Smooth muscle cell (in vitro differentiated cells): ENCODE measurements at regions not wholly inside any gene's neighbourhood (a gene's known extent, or its start where the extent isn't known, plus 50 kb on each side); places are given as distances from the start of the nearest gene placed in this dataset.

Source experiments
- DNase-seq: peaks from one replicate; lab custom pipeline; 2025; ENCODE audit not compliant: unreplicated experiment; lab: John Stamatoyannopoulos, UW
- H2AFZ ChIP-seq: fragments of 200-600 bp; sonication (generic); 2 replicates; pipeline ENCODE4 v1.6.0; 2016; ENCODE audit warnings: antibody characterized with exemption, low read depth, mild to moderate bottlenecking
- H3F3A ChIP-seq: fragments of 200-600 bp; sonication (generic); 2 replicates; pipeline ENCODE4 v1.6.0; 2017; ENCODE audit warnings: antibody characterized with exemption, low read depth
- H3K27ac ChIP-seq: fragments of 200-600 bp; sonication (generic); 2 replicates; pipeline ENCODE4 v1.5.1; 2016; ENCODE audit warnings: low read depth, mild to moderate bottlenecking
- H3K27me3 ChIP-seq: fragments of 200-600 bp; sonication (generic); 2 replicates; pipeline ENCODE4 v1.6.1; 2016; ENCODE audit warnings: low read depth, mild to moderate bottlenecking
- H3K36me3 ChIP-seq: fragments of 200-600 bp; sonication (generic); 2 replicates; pipeline ENCODE4 v1.5.1; 2016; ENCODE audit warnings: low read depth
- H3K4me1 ChIP-seq: fragments of 200-600 bp; sonication (generic); 2 replicates; pipeline ENCODE4 v1.5.1; 2016; ENCODE audit warnings: low read depth
- H3K4me2 ChIP-seq: fragments of 200-600 bp; sonication (generic); 2 replicates; pipeline ENCODE4 v1.6.0; 2016; ENCODE audit warnings: mild to moderate bottlenecking
- H3K4me3 ChIP-seq: fragments of 200-600 bp; sonication (generic); 2 replicates; pipeline ENCODE4 v1.5.1; 2016; ENCODE audit warnings: mild to moderate bottlenecking
- H3K79me2 ChIP-seq: fragments of 200-600 bp; sonication (generic); 2 replicates; pipeline ENCODE4 v1.6.0; 2016; ENCODE audit warnings: low read depth, mild to moderate bottlenecking
- H3K9ac ChIP-seq: fragments of 200-600 bp; sonication (generic); 2 replicates; pipeline ENCODE4 v1.6.0; 2016; ENCODE audit warnings: low read depth
- H3K9me3 ChIP-seq: fragments of 200-600 bp; sonication (generic); replicated peaks from 2 replicates; pipeline ENCODE4 v1.5.1; 2016; ENCODE audit warnings: low read depth
- H4K20me1 ChIP-seq: fragments of 200-600 bp; sonication (generic); 2 replicates; pipeline ENCODE4 v1.6.0; 2016; ENCODE audit warnings: low read depth
- CTCF ChIP-seq: fragments of 200-600 bp; sonication (generic); IDR thresholded peaks from 2 replicates; pipeline ENCODE4 v1.5.1; 2017; ENCODE audit warnings: borderline replicate concordance, mild to moderate bottlenecking, antibody characterized with exemption; ENCODE audit not compliant: insufficient read depth, poor library complexity, severe bottlenecking
- WGBS: methylation state at CpG from one replicate; pipeline ENCODE4 v1.1.7; 2016; ENCODE audit warnings: low lambda C conversion rate; 5-methylcytosine and 5-hydroxymethylcytosine counted together

GRCh38 chr2:145644820-145645302, 1124.9 kb upstream of the ZEB2 start:
- TF ChIP-seq CTCF = no peak
- no peak overlapping the region for H3K4me2 ChIP-seq
- no peak overlapping the region for H3K4me3 ChIP-seq
- no peaks in the 10 kb centered on the region for H3K4me1 ChIP-seq
- DNase-seq = no peak
- no peaks in the 10 kb centered on the region for H3K27me3 ChIP-seq
- H3K79me2 ChIP-seq = no peaks in the 10 kb centered on the region
- no peaks in the 10 kb centered on the region for H3K36me3 ChIP-seq
- no peak overlapping the region for H2AFZ ChIP-seq
- no peak overlapping the region for H3K27ac ChIP-seq
- H3F3A ChIP-seq = no peaks in the 10 kb centered on the region
- H4K20me1 ChIP-seq = no peaks in the 10 kb centered on the region
- no peaks in the 10 kb centered on the region for H3K9me3 ChIP-seq
- no peak overlapping the region for H3K9ac ChIP-seq

GRCh38 chr2:145638675-145639074, 1118.8 kb upstream of the ZEB2 start:
- Histone ChIP-seq H3K79me2 (no peaks in the 10 kb centered on the region), H3K27ac (no peak overlapping the region), H3K4me2 (no peak overlapping the region), H2AFZ (no peak overlapping the region), H3K9ac (no peak overlapping the region), H3K4me1 (no peaks in the 10 kb centered on the region), H3K27me3 (no peaks in the 10 kb centered on the region), H3K4me3 (no peak overlapping the region), H4K20me1 (no peaks in the 10 kb centered on the region), H3F3A (no peaks in the 10 kb centered on the region), H3K36me3 (no peaks in the 10 kb centered on the region), H3K9me3 (no peaks in the 10 kb centered on the region)
- WGBS = 82% methylated on average over 2 of the region's 2 CpGs
- no peak for TF ChIP-seq CTCF
- DNase-seq = no peak

GRCh38 chr2:145635706-145636427, 1115.9 kb upstream of the ZEB2 start:
- H3K79me2 ChIP-seq = no peaks in the 10 kb centered on the region
- H3K9ac ChIP-seq = no peak overlapping the region
- H3K4me2 ChIP-seq = no peak overlapping the region
- DNase-seq = no peak
- no peak for TF ChIP-seq CTCF
- H3K4me3 ChIP-seq = no peak overlapping the region
- H3K36me3 ChIP-seq = no peaks in the 10 kb centered on the region
- no peaks in the 10 kb centered on the region for H3K4me1 ChIP-seq
- WGBS = 98% methylated on average over 3 of the region's 3 CpGs
- H2AFZ ChIP-seq = no peak overlapping the region
- no peaks in the 10 kb centered on the region for H3F3A ChIP-seq
- no peaks in the 10 kb centered on the region for H3K9me3 ChIP-seq
- H3K27me3 ChIP-seq = no peaks in the 10 kb centered on the region
- no peaks in the 10 kb centered on the region for H4K20me1 ChIP-seq
- no peak overlapping the region for H3K27ac ChIP-seq

GRCh38 chr2:145631561-145631960, 1111.6 kb upstream of the ZEB2 start:
- TF ChIP-seq CTCF = no peak
- WGBS = 96% methylated on average over 1 of the region's 1 CpG
- Histone ChIP-seq H4K20me1 (no peaks in the 10 kb centered on the region), H3K79me2 (no peaks in the 10 kb centered on the region), H3K27me3 (no peaks in the 10 kb centered on the region), H3F3A (no peaks in the 10 kb centered on the region), H3K9ac (no peak overlapping the region), H2AFZ (no peak overlapping the region), H3K36me3 (no peaks in the 10 kb centered on the region), H3K4me3 (no peak overlapping the region), H3K4me1 (no peaks in the 10 kb centered on the region), H3K4me2 (no peak overlapping the region), H3K9me3 (no peaks in the 10 kb centered on the region), H3K27ac (no peak overlapping the region)
- no peak for DNase-seq
